GM12878 (cell line): ENCODE measurements at regions not wholly inside any gene's neighbourhood (a gene's known extent, or its start where the extent isn't known, plus 50 kb on each side); places are given as distances from the start of the nearest gene placed in this dataset.

Source experiments
- ATAC-seq: fragments of 200-7000 bp; cut with Tn5 transposase; 3 replicates; pipeline ENCODE4 v1.9.1; 2020; ENCODE audit warnings: mild to moderate bottlenecking, moderate library complexity
- BruUV-seq: library from RNA; stranded (reverse); fragments of 400-500 nt; replicated peaks from 2 replicates; lab custom pipeline; 2021; lab: Mats Ljungman, UMichigan
- CTCF ChIA-PET: fragments of 300-600 bp; sonication (Branson Sonifier 250); formaldehyde crosslinking; extraction: SDS; loops from one replicate; lab custom pipeline; 2021; ENCODE audit warnings: inconsistent platforms; lab: Yijun Ruan, JAX
- POLR2A ChIA-PET: fragments of 350-600 bp; formaldehyde crosslinking; extraction: SDS; loops from one replicate; lab custom pipeline; 2021; ENCODE audit warnings: inconsistent platforms; lab: Charles Lee
- RAD21 ChIA-PET: fragments of 300-600 bp; sonication (Branson Sonifier 250); formaldehyde crosslinking; loops from one replicate; lab custom pipeline; 2023; ENCODE audit warnings: antibody characterized with exemption; ENCODE audit not compliant: unreplicated experiment; lab: Charles Lee
- SMC1A ChIA-PET: fragments of 300-600 bp; sonication (Branson Sonifier 250); formaldehyde crosslinking; loops from one replicate; lab custom pipeline; 2023; ENCODE audit not compliant: unreplicated experiment, uncharacterized antibody; lab: Charles Lee
- DNase-seq: peaks from one replicate; pipeline ENCODE4 v3.0.0-alpha.2; 2011; ENCODE audit warnings: low read depth, low spot score
- FAIRE-seq: peaks from 3 replicates; lab custom pipeline; 2011; peaks lifted over from hg19 to GRCh38; lab: Jason Lieb, UNC
- H2AFZ ChIP-seq: 2 replicates; pipeline ENCODE4 v1.6.0; 2011; ENCODE audit warnings: low read depth, low read length, control low read depth; ENCODE audit not compliant: control insufficient read depth
- H3K27ac ChIP-seq: 2 replicates; pipeline ENCODE4 v1.5.1; 2011; ENCODE audit warnings: control low read depth; ENCODE audit not compliant: control insufficient read depth, insufficient read depth
- H3K27me3 ChIP-seq, 2 experiments: replicated peaks in 1 of 2; 2 replicates each; pipeline versions ENCODE4 v1.6.0 to v1.6.1; 2011; ENCODE audit warnings: low read length in 1 of 2; ENCODE audit not compliant: control insufficient read depth in 2 of 2, insufficient read depth in 2 of 2
- H3K36me3 ChIP-seq, 2 experiments: 2 replicates each; pipeline ENCODE4 v1.5.1; 2011; ENCODE audit warnings: low read length in 1 of 2; ENCODE audit not compliant: control insufficient read depth in 2 of 2, insufficient read depth in 2 of 2
- H3K4me1 ChIP-seq: 2 replicates; pipeline ENCODE4 v1.6.1; 2011; ENCODE audit warnings: mild to moderate bottlenecking, low read length, moderate library complexity, mixed read lengths; ENCODE audit not compliant: control insufficient read depth, insufficient read depth
- H3K4me2 ChIP-seq: 2 replicates; pipeline ENCODE4 v1.6.0; 2011; ENCODE audit warnings: control low read depth; ENCODE audit not compliant: control insufficient read depth, insufficient read depth
- H3K4me3 ChIP-seq: fragments of 200-600 bp; sonication (generic); 2 replicates; pipeline ENCODE4 v1.5.1; 2016
- H3K79me2 ChIP-seq: 2 replicates; pipeline ENCODE4 v1.6.0; 2011; ENCODE audit warnings: low read length; ENCODE audit not compliant: control insufficient read depth, insufficient read depth
- H3K9ac ChIP-seq: 2 replicates; pipeline ENCODE4 v1.8.0; 2011; ENCODE audit warnings: low read length, control low read depth, mixed read lengths; ENCODE audit not compliant: control insufficient read depth, insufficient read depth
- H3K9me3 ChIP-seq: replicated peaks from 3 replicates; pipeline ENCODE4 v1.5.1; 2011; ENCODE audit warnings: mild to moderate bottlenecking, low read length; ENCODE audit not compliant: control insufficient read depth, insufficient read depth
- H4K20me1 ChIP-seq: 2 replicates; pipeline ENCODE4 v1.6.0; 2011; ENCODE audit not compliant: control insufficient read depth, insufficient read depth
- BACH1 ChIP-seq: fragments of 450-650 bp; IDR thresholded peaks from 2 replicates; pipeline ENCODE4 v1.6.1; 2017; ENCODE audit warnings: mild to moderate bottlenecking, borderline replicate concordance
- CREM ChIP-seq: IDR thresholded peaks from 2 replicates; pipeline ENCODE4 v1.6.1; 2014; ENCODE audit warnings: antibody characterized with exemption, low read depth
- FOXM1 ChIP-seq: IDR thresholded peaks from 2 replicates; pipeline ENCODE4 v1.6.1; 2012; ENCODE audit warnings: low read depth, mild to moderate bottlenecking, inconsistent platforms, low read length, moderate library complexity
- KAT2A ChIP-seq: conservative IDR thresholded peaks from 2 replicates; pipeline ENCODE4 v1.6.1; 2011; ENCODE audit warnings: low read depth, low read length; ENCODE audit not compliant: control insufficient read depth
- MAX ChIP-seq: IDR thresholded peaks from 2 replicates; pipeline ENCODE4 v1.6.1; 2012; ENCODE audit warnings: low read depth, low read length, improper control_type of control experiment
- MXI1 ChIP-seq: fragments of 150-350 bp; IDR thresholded peaks from 2 replicates; pipeline ENCODE4 v1.6.1; 2011; ENCODE audit warnings: low read depth, mild to moderate bottlenecking, inconsistent platforms, low read length, improper control_type of control experiment
- NR2C2 ChIP-seq: IDR thresholded peaks from 2 replicates; pipeline ENCODE4 v1.6.1; 2011; ENCODE audit warnings: borderline replicate concordance, low read depth; ENCODE audit not compliant: control insufficient read depth, insufficient read length
- RELB ChIP-seq: fragments of 450-650 bp; IDR thresholded peaks from 2 replicates; pipeline ENCODE4 v1.6.1; 2017; ENCODE audit warnings: low read depth, mild to moderate bottlenecking, moderate library complexity
- RUNX3 ChIP-seq: IDR thresholded peaks from 2 replicates; pipeline ENCODE4 v1.6.1; 2012; ENCODE audit warnings: low read length, inconsistent platforms
- SMAD1 ChIP-seq: fragments of 450-650 bp; IDR thresholded peaks from 2 replicates; pipeline ENCODE4 v1.6.1; 2018; ENCODE audit warnings: mild to moderate bottlenecking, low read depth; ENCODE audit not compliant: partially characterized antibody
- ZBTB33 ChIP-seq: fragments of 450-650 bp; IDR thresholded peaks from 2 replicates; pipeline ENCODE4 v1.6.1; 2017; ENCODE audit warnings: mild to moderate bottlenecking
- ZNF687 ChIP-seq: fragments of 450-650 bp; IDR thresholded peaks from 2 replicates; pipeline ENCODE4 v1.6.1; 2017; ENCODE audit warnings: mild to moderate bottlenecking, moderate library complexity
- WGBS: methylation state at CpG from one replicate; pipeline ENCODE4 v1.1.6; 2016; ENCODE audit warnings: low lambda C conversion rate; ENCODE audit not compliant: insufficient replicate concordance, insufficient coverage; ENCODE audit errors: missing lambda C conversion rate; 5-methylcytosine and 5-hydroxymethylcytosine counted together
- in situ Hi-C: fragments of 300-500 bp; cut with MboI; formaldehyde crosslinking; loops from 9 replicates; pipeline ENCODE4 v1.14.3; 2018; ENCODE audit warnings: mixed read lengths
- intact Hi-C: fragments of 100-400 bp; cut with micrococcal nuclease; formaldehyde crosslinking; loops from one replicate; pipeline ENCODE4 v1.14.2; 2022; ENCODE audit not compliant: unreplicated experiment

GRCh38 chr5:68460147-68460798 lies 244.7 kb downstream of the PIK3R1 start (continued):
- TF ChIP-seq KAT2A (no peak), FOXM1 (no peak; the same call in 1 of the 2 replicates), ZNF687 (peak; percentile 76; the same call in 1 of the 2 replicates)

GRCh38 chr5:68463606-68464005 lies 248.1 kb downstream of the PIK3R1 start:
- Histone ChIP-seq H3K9ac (no peak overlapping the region), H3K27me3 (no peaks in the 10 kb centered on the region), H3K27ac (no peak overlapping the region), H3K4me3 (no peak overlapping the region), H3K4me2 (no peak overlapping the region), H3K36me3 (no peaks in the 10 kb centered on the region), H3K4me1 (peaks cover 5% of the 10 kb centered on the region; the same call in 1 of the 2 replicates), H3K9me3 (no peaks in the 10 kb centered on the region), H4K20me1 (no peaks in the 10 kb centered on the region), H3K79me2 (no peaks in the 10 kb centered on the region), H2AFZ (no peak overlapping the region)
- no peak for FAIRE-seq
- POLR2A ChIA-PET: no interaction called here
- RAD21 ChIA-PET: interaction anchor here (1.2 to 6.4 kb wide), 4 partner anchors 16 to 176 kb away, joined by 3 to 113 read pairs (median 8); no protein-coding TSS in a partner anchor
- no peak for ATAC-seq
- SMC1A ChIA-PET: interaction anchor here (0.9 to 9.0 kb wide), 14 partner anchors 9 to 277 kb away, joined by 3 to 182 read pairs (median 6); no protein-coding TSS in a partner anchor
- no peak for DNase-seq
- WGBS: 100% methylated on average over 3 of the region's 3 CpGs
- in situ Hi-C loops (loop anchor here (10.0 kb wide), 1 partner anchor 1219 kb away; no protein-coding TSS in a partner anchor), intact Hi-C loops (loop anchor here (2.0 to 10.0 kb wide), 4 partner anchors 86 to 544 kb away; no protein-coding TSS in a partner anchor)
- no TSS peak for BruUV-seq
- CTCF ChIA-PET: interaction anchor here (1.1 to 7.3 kb wide), 6 partner anchors 10 to 283 kb away, joined by 3 to 165 read pairs (median 10); no protein-coding TSS in a partner anchor
- TF ChIP-seq ZBTB33 (no peak), RELB (no peak), BACH1 (no peak), RUNX3 (no peak), SMAD1 (no peak), MAX (no peak), FOXM1 (no peak), MXI1 (no peak), NR2C2 (no peak), CREM (no peak)
